ENCODE measurements at regions not wholly inside any gene's neighbourhood (a gene's known extent, or its start where the extent isn't known, plus 50 kb on each side); places are given as distances from the start of the nearest gene placed in this dataset.

DNA sequence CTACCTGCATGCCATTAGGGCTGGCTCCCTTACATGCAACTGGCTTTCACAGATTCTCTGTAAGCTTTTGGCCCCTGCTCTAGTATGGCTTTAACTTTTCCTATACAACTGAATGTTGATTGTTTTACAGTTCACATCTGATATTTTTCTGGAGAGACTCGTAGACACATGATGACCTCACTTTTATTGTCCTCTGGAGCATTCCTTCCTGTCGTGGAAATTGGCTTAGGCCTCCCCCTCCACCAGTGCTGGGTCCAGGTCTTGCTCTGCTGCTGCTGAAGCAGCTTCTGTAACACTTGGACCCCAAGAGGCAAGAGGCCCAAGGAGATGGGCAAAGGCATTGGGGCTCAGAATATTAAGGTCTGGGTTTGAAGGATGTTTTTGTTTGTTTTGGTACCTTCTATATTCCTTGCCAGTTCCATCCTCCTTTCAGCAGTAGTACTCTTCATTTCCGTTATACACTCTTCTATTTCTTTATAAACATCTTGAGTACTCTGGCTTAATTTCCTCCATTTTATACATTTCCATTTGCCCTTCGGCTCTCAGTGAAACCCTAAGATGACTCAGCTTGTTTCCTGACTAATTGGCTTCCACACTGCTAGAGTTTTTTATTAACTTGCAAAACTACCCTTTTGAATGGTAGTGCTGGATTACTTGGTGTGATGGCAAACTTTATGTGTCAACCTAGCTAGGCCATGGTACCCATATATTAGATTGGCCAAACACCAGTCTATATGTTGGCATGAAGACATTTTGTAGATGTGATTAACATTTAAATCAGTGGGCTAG lies 219.8 kb downstream of the CDCA7 start (continued):
- TF ChIP-seq TEAD4 (IDR thresholded peaks at IDR 0.05; ENCODE audit: low read depth, low read length) (no peak), KDM4A (IDR thresholded peaks at IDR 0.05; ENCODE audit: low read depth, low read length, severe bottlenecking) (no peak), TAF7 (optimal IDR thresholded peaks at IDR 0.05; ENCODE audit: borderline replicate concordance, low read depth, low read length) (no peak), SP1 (IDR thresholded peaks at IDR 0.05; ENCODE audit: low read depth, low read length) (no peak), SIN3A (conservative IDR thresholded peaks at IDR 0.05 in 1 of 2, IDR thresholded peaks at IDR 0.05 in 1 of 2; ENCODE audit: low read depth in 1 of 2, low read length in 2 of 2) (no peak), POU5F1 (IDR thresholded peaks at IDR 0.05; ENCODE audit: low read depth, low read length) (no peak)
